OCI-LY7 (cell line): ENCODE measurements at regions not wholly inside any gene's neighbourhood (a gene's known extent, or its start where the extent isn't known, plus 50 kb on each side); places are given as distances from the start of the nearest gene placed in this dataset.

Experiments used
- CTCF ChIP-seq: fragments of 200-600 bp; sonication (generic); conservative IDR thresholded peaks from 2 replicates; pipeline ENCODE4 v1.5.1; 2014; ENCODE audit warnings: mild to moderate bottlenecking, antibody characterized with exemption, low read length, moderate library complexity, mixed read lengths
- EZH2phosphoT487 ChIP-seq: fragments of 200-600 bp; sonication (generic); IDR thresholded peaks from 2 replicates; pipeline ENCODE4 v1.6.1; 2018; ENCODE audit warnings: low read depth, borderline replicate concordance, mild to moderate bottlenecking, mixed run types, antibody characterized with exemption, low read length, moderate library complexity, mixed read lengths

DNA sequence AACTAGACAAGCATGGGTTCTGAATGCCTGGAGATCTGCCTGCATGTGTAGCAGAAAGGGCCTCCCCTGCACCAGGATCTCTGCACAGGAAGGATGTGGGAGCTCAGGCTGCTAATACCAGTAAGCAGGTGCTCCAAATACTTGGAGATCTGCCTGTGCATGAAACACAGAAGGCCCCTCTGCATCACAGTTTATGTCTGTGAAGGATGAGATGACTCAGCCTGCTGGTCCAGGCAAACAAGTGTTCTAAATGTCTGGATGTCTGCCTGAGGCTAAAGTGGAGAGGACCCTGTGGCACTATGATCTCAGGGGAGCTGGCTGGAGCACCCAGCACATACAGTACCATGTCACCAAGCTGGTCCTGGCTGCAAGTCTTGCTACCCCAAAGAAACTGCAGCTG is 678.8 kb downstream of the MCTP2 start:
- TF ChIP-seq EZH2phosphoT487 (no peak), CTCF (no peak)
